Peyer's patch (tissue), 4 donors: ENCODE measurements at regions not wholly inside any gene's neighbourhood (a gene's known extent, or its start where the extent isn't known, plus 50 kb on each side); places are given as distances from the start of the nearest gene placed in this dataset.

ENCODE experiments used
- POLR2A ChIP-seq, 2 donors: fragments of 450-650 bp; IDR thresholded peaks; one replicate each; pipeline ENCODE4 v1.5.1; 2017; ENCODE audit warnings: antibody characterized with exemption in 2 of 2, mild to moderate bottlenecking in 2 of 2, moderate library complexity in 2 of 2
- TF ChIP-seq, protein P1 (sequence below), 6 experiments: fragments of 450-650 bp in 4 of 6; fragments of 200-600 bp in 2 of 6; sonication (generic) in 1 of 6; IDR thresholded peaks; one replicate each; pipeline ENCODE4 v1.5.1; 2017 to 2019; ENCODE audit warnings: antibody characterized with exemption in 6 of 6, mild to moderate bottlenecking in 3 of 6, moderate library complexity in 1 of 6

- no peak for TF ChIP-seq POLR2A (IDR thresholded peaks at IDR 0.05)
- TF ChIP-seq, protein P1, sequence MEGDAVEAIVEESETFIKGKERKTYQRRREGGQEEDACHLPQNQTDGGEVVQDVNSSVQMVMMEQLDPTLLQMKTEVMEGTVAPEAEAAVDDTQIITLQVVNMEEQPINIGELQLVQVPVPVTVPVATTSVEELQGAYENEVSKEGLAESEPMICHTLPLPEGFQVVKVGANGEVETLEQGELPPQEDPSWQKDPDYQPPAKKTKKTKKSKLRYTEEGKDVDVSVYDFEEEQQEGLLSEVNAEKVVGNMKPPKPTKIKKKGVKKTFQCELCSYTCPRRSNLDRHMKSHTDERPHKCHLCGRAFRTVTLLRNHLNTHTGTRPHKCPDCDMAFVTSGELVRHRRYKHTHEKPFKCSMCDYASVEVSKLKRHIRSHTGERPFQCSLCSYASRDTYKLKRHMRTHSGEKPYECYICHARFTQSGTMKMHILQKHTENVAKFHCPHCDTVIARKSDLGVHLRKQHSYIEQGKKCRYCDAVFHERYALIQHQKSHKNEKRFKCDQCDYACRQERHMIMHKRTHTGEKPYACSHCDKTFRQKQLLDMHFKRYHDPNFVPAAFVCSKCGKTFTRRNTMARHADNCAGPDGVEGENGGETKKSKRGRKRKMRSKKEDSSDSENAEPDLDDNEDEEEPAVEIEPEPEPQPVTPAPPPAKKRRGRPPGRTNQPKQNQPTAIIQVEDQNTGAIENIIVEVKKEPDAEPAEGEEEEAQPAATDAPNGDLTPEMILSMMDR (IDR thresholded peaks at IDR 0.05): no peak
These were observed 1522.9 kb upstream of the WWC1 start for GRCh38 chr5:166768536-166768935.
